ENCODE measurements at regions not wholly inside any gene's neighbourhood (a gene's known extent, or its start where the extent isn't known, plus 50 kb on each side); places are given as distances from the start of the nearest gene placed in this dataset.
"Not testable (repeated sequence)": the region's sequence is repeated elsewhere in the genome, so short reads cannot be mapped to it uniquely, and the experiment has no call there.

DNA sequence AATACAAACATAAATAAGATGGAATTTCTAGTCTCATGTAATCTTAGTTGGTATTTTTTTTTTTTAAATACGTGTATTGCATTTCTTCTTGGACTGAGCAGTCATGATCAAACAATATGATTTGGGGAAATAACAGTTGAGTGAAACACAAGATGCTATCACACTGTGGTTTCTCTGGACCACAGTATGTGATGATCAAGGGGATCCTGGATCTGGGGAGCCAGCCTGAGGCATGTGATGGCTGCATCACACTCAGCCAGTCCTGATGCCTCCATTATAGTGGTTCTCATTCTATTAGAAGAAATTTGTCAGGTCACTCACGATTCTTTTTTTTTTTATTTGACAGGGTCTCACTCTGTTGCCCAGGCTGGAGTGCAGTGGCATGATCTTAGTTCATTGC is 495.9 kb upstream of the POT1 start:
- Histone ChIP-seq H3F3A (ENCODE audit: control insufficient read depth, insufficient read depth) (no peaks in the 10 kb centered on the region), H3K36me3 (ENCODE audit: control insufficient read depth, low read length) (no peaks in the 10 kb centered on the region), H3K27me3 (ENCODE audit: control insufficient read depth, low read length) (no peaks in the 10 kb centered on the region), H3K9me2 (replicated peaks; ENCODE audit: control insufficient read depth, low read length) (no peaks in the 10 kb centered on the region), H3K4me1 (ENCODE audit: control insufficient read depth, low read length) (no peaks in the 10 kb centered on the region), H3K27ac (ENCODE audit: low read depth, low read length) (no peak overlapping the region), H4K20me1 (ENCODE audit: control insufficient read depth, insufficient read depth, low read depth, low read length) (no peaks in the 10 kb centered on the region), H3K4me2 (ENCODE audit: low read length) (no peak overlapping the region), H3K9me3 (ENCODE audit: control insufficient read depth, insufficient read depth, low read length) (no peaks in the 10 kb centered on the region), H3K79me2 (ENCODE audit: control insufficient read depth, low read length) (no peaks in the 10 kb centered on the region), H3K4me3 (ENCODE audit: low read length) (no peak overlapping the region)
- TF ChIP-seq CTCF (IDR thresholded peaks at IDR 0.05; ENCODE audit: low read depth, low read length, poor library complexity, severe bottlenecking) (no peak), EZH2phosphoT487 (IDR thresholded peaks at IDR 0.05; ENCODE audit: borderline replicate concordance, low read length) (no peak)

DNA sequence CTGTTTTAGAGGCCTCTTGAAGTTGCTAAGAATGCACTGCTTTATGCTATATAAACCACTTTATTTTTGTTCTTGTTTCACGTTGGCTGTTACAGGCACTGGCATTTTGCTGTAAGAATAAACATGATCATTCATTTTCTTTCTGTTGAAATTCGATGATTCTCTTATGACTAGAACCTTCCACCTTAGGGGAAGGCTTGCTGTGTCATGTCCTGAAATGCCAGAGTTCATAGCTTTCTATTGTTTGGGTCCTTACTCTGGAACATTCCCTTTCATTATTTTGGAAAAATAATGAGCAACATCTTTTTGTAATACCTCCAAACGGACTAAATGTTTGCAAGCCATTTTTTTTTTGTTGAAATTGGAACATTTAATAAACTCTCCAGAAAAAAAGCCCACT is 495.1 kb upstream of the POT1 start:
- Histone ChIP-seq H3K27me3 (ENCODE audit: control insufficient read depth, low read length) (no peaks in the 10 kb centered on the region), H4K20me1 (ENCODE audit: control insufficient read depth, insufficient read depth, low read depth, low read length) (no peaks in the 10 kb centered on the region), H3K4me3 (ENCODE audit: low read length) (no peak overlapping the region), H3K4me2 (ENCODE audit: low read length) (no peak overlapping the region), H3F3A (ENCODE audit: control insufficient read depth, insufficient read depth) (no peaks in the 10 kb centered on the region), H3K79me2 (ENCODE audit: control insufficient read depth, low read length) (no peaks in the 10 kb centered on the region), H3K9me2 (replicated peaks; ENCODE audit: control insufficient read depth, low read length) (no peaks in the 10 kb centered on the region), H3K27ac (ENCODE audit: low read depth, low read length) (no peak overlapping the region), H3K9me3 (ENCODE audit: control insufficient read depth, insufficient read depth, low read length) (no peaks in the 10 kb centered on the region), H3K4me1 (ENCODE audit: control insufficient read depth, low read length) (no peaks in the 10 kb centered on the region), H3K36me3 (ENCODE audit: control insufficient read depth, low read length) (no peaks in the 10 kb centered on the region)
- TF ChIP-seq CTCF (IDR thresholded peaks at IDR 0.05; ENCODE audit: low read depth, low read length, poor library complexity, severe bottlenecking) (no peak), EZH2phosphoT487 (IDR thresholded peaks at IDR 0.05; ENCODE audit: borderline replicate concordance, low read length) (no peak)

DNA sequence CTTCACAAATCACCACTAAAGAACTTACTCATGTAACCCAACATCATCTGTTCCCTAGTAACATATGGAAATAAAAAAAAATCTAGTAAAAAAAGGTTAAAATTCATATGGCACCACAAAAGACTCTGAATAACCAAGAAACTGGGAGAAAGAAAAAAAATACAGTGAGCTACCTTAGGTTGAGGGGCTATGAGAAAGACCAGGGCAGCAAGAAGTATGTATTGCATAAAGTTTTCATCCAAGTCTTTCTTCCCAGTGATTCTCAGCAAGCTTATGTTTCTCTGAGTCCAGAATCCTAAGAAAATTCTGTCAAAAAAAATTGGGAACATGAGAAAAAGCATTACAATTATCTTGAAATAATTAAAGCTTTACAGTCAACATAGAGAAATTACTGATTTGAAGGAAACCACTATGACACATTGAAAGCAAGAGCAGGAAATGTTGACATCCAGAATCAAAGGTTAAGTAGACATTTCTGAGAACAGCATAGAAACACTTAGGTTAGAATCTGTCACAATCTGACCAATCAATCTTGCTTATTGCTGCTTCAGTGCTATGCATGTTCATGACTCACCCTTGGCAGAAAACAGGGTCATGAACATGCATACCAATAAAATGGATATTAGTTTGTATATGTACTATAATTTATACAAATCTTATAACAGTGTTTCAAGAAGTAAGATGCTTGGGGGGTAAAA is 494.0 kb upstream of the POT1 start:
- no peak overlapping the region for H3K4me2 ChIP-seq (ENCODE audit: low read length)

GRCh38 chr7:125421407-125421806 is 491.8 kb upstream of the POT1 start:
- H3K27ac ChIP-seq (ENCODE audit: low read depth, low read length); H3K4me1 ChIP-seq (ENCODE audit: control insufficient read depth, low read length); H3K36me3 ChIP-seq (ENCODE audit: control insufficient read depth, low read length); H3K27me3 ChIP-seq (ENCODE audit: control insufficient read depth, low read length); H3F3A ChIP-seq (ENCODE audit: control insufficient read depth, insufficient read depth); H3K79me2 ChIP-seq (ENCODE audit: control insufficient read depth, low read length); H3K4me2 ChIP-seq (ENCODE audit: low read length); H3K4me3 ChIP-seq (ENCODE audit: low read length); H3K9me3 ChIP-seq (ENCODE audit: control insufficient read depth, insufficient read depth, low read length); H3K9me2 ChIP-seq (replicated peaks; ENCODE audit: control insufficient read depth, low read length); H4K20me1 ChIP-seq (ENCODE audit: control insufficient read depth, insufficient read depth, low read depth, low read length): not testable (repeated sequence)

More for the DNA sequence above, 494.0 kb upstream of the POT1 start:
- no peaks in the 10 kb centered on the region for H3K36me3 ChIP-seq (ENCODE audit: control insufficient read depth, low read length)
- H3K4me3 ChIP-seq (ENCODE audit: low read length) = no peak overlapping the region
- no peaks in the 10 kb centered on the region for H3K9me2 ChIP-seq (replicated peaks; ENCODE audit: control insufficient read depth, low read length)
- no peaks in the 10 kb centered on the region for H3K27me3 ChIP-seq (ENCODE audit: control insufficient read depth, low read length)
- no peaks in the 10 kb centered on the region for H3F3A ChIP-seq (ENCODE audit: control insufficient read depth, insufficient read depth)
- no peaks in the 10 kb centered on the region for H3K9me3 ChIP-seq (ENCODE audit: control insufficient read depth, insufficient read depth, low read length)
- H3K79me2 ChIP-seq (ENCODE audit: control insufficient read depth, low read length) = no peaks in the 10 kb centered on the region
- TF ChIP-seq CTCF (IDR thresholded peaks at IDR 0.05; ENCODE audit: low read depth, low read length, poor library complexity, severe bottlenecking) = no peak
- H3K4me1 ChIP-seq (ENCODE audit: control insufficient read depth, low read length) = no peaks in the 10 kb centered on the region
- no peak overlapping the region for H3K27ac ChIP-seq (ENCODE audit: low read depth, low read length)
- no peaks in the 10 kb centered on the region for H4K20me1 ChIP-seq (ENCODE audit: control insufficient read depth, insufficient read depth, low read depth, low read length)

Measured in DOHH2 (cell line).